Breast epithelium (tissue), 3 donors: ENCODE measurements at regions not wholly inside any gene's neighbourhood (a gene's known extent, or its start where the extent isn't known, plus 50 kb on each side); places are given as distances from the start of the nearest gene placed in this dataset.

ENCODE experiments used
- POLR2AphosphoS5 ChIP-seq, 3 donors: sonication (generic); formaldehyde crosslinking; IDR thresholded peaks; one replicate each; pipeline ENCODE4 v1.6.1; 2017; ENCODE audit warnings: antibody characterized with exemption in 3 of 3
- TF ChIP-seq, protein P1 (sequence below), 3 donors: fragments of 450-650 bp; IDR thresholded peaks; one replicate each; pipeline ENCODE4 v1.5.1; 2016 to 2017; ENCODE audit warnings: antibody characterized with exemption in 3 of 3, mild to moderate bottlenecking in 3 of 3, moderate library complexity in 3 of 3

DNA sequence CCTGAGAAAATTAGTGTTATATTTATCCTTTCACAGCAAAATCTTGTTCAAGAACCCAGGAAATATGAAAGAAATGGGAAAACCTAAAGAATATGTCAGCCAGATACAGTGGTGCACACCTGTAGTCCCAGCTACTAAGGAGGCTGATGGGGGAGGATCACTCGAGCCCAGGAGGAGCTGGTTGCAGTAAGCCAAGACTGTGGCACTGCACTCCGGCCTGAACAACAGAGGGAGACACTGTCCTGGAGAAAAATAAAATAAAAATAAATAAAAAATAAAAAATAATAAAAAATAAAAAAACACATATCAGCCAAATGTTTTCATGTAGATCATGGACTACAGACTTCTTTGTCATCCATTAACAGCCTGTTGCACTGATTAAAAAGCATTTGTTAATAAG, 244.8 kb upstream of the KLHL1 start:
- TF ChIP-seq, protein P1, sequence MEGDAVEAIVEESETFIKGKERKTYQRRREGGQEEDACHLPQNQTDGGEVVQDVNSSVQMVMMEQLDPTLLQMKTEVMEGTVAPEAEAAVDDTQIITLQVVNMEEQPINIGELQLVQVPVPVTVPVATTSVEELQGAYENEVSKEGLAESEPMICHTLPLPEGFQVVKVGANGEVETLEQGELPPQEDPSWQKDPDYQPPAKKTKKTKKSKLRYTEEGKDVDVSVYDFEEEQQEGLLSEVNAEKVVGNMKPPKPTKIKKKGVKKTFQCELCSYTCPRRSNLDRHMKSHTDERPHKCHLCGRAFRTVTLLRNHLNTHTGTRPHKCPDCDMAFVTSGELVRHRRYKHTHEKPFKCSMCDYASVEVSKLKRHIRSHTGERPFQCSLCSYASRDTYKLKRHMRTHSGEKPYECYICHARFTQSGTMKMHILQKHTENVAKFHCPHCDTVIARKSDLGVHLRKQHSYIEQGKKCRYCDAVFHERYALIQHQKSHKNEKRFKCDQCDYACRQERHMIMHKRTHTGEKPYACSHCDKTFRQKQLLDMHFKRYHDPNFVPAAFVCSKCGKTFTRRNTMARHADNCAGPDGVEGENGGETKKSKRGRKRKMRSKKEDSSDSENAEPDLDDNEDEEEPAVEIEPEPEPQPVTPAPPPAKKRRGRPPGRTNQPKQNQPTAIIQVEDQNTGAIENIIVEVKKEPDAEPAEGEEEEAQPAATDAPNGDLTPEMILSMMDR (IDR thresholded peaks at IDR 0.05): no peak
- no peak for TF ChIP-seq POLR2AphosphoS5 (IDR thresholded peaks at IDR 0.05)
